ENCODE measurements at regions not wholly inside any gene's neighbourhood (a gene's known extent, or its start where the extent isn't known, plus 50 kb on each side); places are given as distances from the start of the nearest gene placed in this dataset.

DNA sequence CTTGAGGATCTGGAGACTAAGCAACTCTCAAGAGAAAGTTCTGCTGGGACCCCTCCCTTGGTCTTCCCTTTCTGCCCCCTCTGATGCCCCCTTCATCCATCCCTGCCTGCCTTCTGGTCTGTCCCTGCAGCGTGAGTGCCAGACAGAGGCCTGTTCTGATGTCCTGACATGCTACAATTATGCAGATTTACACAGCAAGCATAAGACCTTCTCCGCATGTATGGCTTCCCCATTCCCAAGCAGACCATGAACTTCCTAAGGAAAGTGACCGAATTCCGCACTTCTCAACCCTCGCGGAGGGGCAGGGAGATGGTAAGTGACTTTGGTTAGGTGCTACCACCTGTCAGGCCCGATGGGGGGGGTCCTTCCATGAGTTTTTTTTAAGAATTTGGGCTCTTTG, 150.1 kb upstream of the SDK2 start:
- no peaks in the 10 kb centered on the region for H3K79me2 ChIP-seq (ENCODE audit: insufficient read depth, low read length)
- intact Hi-C loops (cut with micrococcal nuclease) = no loop called here
- ChIA-PET RAD21 (ENCODE audit: low non-redundant PET in 1 of 2, low total read pairs in 2 of 2, uncharacterized antibody in 2 of 2, unreplicated experiment in 2 of 2) (no interaction called here), POLR2A (no interaction called here), CTCF (no interaction called here)
- no peaks in the 10 kb centered on the region for H4K20me1 ChIP-seq (ENCODE audit: insufficient read depth)
- H3K9ac ChIP-seq (ENCODE audit: low read length) = no peak overlapping the region
- no peak for TF ChIP-seq RAD21 (IDR thresholded peaks at IDR 0.05; ENCODE audit: low read depth)
- TF ChIP-seq, protein P1, sequence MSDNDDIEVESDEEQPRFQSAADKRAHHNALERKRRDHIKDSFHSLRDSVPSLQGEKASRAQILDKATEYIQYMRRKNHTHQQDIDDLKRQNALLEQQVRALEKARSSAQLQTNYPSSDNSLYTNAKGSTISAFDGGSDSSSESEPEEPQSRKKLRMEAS (IDR thresholded peaks at IDR 0.05) = no peak
- TF ChIP-seq YY1 (IDR thresholded peaks at IDR 0.05; ENCODE audit: extremely low read depth, insufficient replicate concordance, low read depth, low read length) = no peak
- TF ChIP-seq FOSL1 (IDR thresholded peaks at IDR 0.05; ENCODE audit: low read depth) = no peak
- no peak for TF ChIP-seq CBX3 (IDR thresholded peaks at IDR 0.05; ENCODE audit: low read depth)
- TF ChIP-seq, protein P2, sequence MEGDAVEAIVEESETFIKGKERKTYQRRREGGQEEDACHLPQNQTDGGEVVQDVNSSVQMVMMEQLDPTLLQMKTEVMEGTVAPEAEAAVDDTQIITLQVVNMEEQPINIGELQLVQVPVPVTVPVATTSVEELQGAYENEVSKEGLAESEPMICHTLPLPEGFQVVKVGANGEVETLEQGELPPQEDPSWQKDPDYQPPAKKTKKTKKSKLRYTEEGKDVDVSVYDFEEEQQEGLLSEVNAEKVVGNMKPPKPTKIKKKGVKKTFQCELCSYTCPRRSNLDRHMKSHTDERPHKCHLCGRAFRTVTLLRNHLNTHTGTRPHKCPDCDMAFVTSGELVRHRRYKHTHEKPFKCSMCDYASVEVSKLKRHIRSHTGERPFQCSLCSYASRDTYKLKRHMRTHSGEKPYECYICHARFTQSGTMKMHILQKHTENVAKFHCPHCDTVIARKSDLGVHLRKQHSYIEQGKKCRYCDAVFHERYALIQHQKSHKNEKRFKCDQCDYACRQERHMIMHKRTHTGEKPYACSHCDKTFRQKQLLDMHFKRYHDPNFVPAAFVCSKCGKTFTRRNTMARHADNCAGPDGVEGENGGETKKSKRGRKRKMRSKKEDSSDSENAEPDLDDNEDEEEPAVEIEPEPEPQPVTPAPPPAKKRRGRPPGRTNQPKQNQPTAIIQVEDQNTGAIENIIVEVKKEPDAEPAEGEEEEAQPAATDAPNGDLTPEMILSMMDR (IDR thresholded peaks at IDR 0.05 in 2 of 3, conservative IDR thresholded peaks at IDR 0.05 in 1 of 3; ENCODE audit: borderline replicate concordance in 1 of 3, insufficient read depth in 1 of 3, low read depth in 2 of 3, low read length in 2 of 3) = no peak
- no peak for TF ChIP-seq CEBPB (IDR thresholded peaks at IDR 0.05; ENCODE audit: low read depth)
- no peak for TF ChIP-seq SP1 (IDR thresholded peaks at IDR 0.05; ENCODE audit: low read depth)
- no peak for TF ChIP-seq SRF (IDR thresholded peaks at IDR 0.05; ENCODE audit: low read depth)
- TF ChIP-seq POLR2A (IDR thresholded peaks at IDR 0.05; ENCODE audit: borderline replicate concordance, extremely low read depth, insufficient read depth, insufficient read length) = no peak
- no peak for TF ChIP-seq JUND (IDR thresholded peaks at IDR 0.05)
- TF ChIP-seq POLR2AphosphoS5 (IDR thresholded peaks at IDR 0.05; ENCODE audit: low read depth, low read length) = no peak
- TF ChIP-seq ZFX (IDR thresholded peaks at IDR 0.05) = no peak
- no peak for TF ChIP-seq ELF1 (IDR thresholded peaks at IDR 0.05; ENCODE audit: borderline replicate concordance, low read depth)
- TF ChIP-seq, protein P3, sequence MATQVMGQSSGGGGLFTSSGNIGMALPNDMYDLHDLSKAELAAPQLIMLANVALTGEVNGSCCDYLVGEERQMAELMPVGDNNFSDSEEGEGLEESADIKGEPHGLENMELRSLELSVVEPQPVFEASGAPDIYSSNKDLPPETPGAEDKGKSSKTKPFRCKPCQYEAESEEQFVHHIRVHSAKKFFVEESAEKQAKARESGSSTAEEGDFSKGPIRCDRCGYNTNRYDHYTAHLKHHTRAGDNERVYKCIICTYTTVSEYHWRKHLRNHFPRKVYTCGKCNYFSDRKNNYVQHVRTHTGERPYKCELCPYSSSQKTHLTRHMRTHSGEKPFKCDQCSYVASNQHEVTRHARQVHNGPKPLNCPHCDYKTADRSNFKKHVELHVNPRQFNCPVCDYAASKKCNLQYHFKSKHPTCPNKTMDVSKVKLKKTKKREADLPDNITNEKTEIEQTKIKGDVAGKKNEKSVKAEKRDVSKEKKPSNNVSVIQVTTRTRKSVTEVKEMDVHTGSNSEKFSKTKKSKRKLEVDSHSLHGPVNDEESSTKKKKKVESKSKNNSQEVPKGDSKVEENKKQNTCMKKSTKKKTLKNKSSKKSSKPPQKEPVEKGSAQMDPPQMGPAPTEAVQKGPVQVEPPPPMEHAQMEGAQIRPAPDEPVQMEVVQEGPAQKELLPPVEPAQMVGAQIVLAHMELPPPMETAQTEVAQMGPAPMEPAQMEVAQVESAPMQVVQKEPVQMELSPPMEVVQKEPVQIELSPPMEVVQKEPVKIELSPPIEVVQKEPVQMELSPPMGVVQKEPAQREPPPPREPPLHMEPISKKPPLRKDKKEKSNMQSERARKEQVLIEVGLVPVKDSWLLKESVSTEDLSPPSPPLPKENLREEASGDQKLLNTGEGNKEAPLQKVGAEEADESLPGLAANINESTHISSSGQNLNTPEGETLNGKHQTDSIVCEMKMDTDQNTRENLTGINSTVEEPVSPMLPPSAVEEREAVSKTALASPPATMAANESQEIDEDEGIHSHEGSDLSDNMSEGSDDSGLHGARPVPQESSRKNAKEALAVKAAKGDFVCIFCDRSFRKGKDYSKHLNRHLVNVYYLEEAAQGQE (IDR thresholded peaks at IDR 0.05; ENCODE audit: low read depth) = no peak
- TF ChIP-seq ZNF274 (IDR thresholded peaks at IDR 0.05; ENCODE audit: low read depth, low read length) = no peak
- H3K9me2 ChIP-seq (ENCODE audit: insufficient read depth) = no peaks in the 10 kb centered on the region
- H3K4me3 ChIP-seq (replicated peaks in 1 of 2; ENCODE audit: low read depth in 1 of 2, low read length in 2 of 2) = no peak overlapping the region
- H3K9me3 ChIP-seq (ENCODE audit: control insufficient read depth in 1 of 2, insufficient read depth in 1 of 2, low read depth in 1 of 2, low read length in 2 of 2) = no peaks in the 10 kb centered on the region
- H3K27ac ChIP-seq (ENCODE audit: low read depth, low read length) = no peak overlapping the region
- BruUV-seq (replicated peaks) = no TSS peak
- peaks cover 64% of the 10 kb centered on the region for H3K27me3 ChIP-seq (ENCODE audit: insufficient read depth, low read length)
- no peak overlapping the region for H2AFZ ChIP-seq (ENCODE audit: low read depth, low read length, poor library complexity, severe bottlenecking)
- DNase-seq (ENCODE audit: low read depth, low spot score) = no peak
- peaks cover 0 to 4% of the 10 kb centered on the region in 2 experiments; a peak in 1 of 4 replicates for H3K4me1 ChIP-seq (ENCODE audit: control insufficient read depth in 1 of 2, insufficient read depth in 2 of 2, low read length in 2 of 2)
- no peak overlapping the region for H3K4me2 ChIP-seq (ENCODE audit: low read length)
- no peak for ATAC-seq
- no peaks in the 10 kb centered on the region for H3K36me3 ChIP-seq (ENCODE audit: control insufficient read depth in 1 of 2, insufficient read depth in 2 of 2, low read length in 2 of 2)

Data from HCT116 (cell line).